ENCODE measurements at regions not wholly inside any gene's neighbourhood (a gene's known extent, or its start where the extent isn't known, plus 50 kb on each side); places are given as distances from the start of the nearest gene placed in this dataset.
"Not testable (repeated sequence)": the region's sequence is repeated elsewhere in the genome, so short reads cannot be mapped to it uniquely, and the experiment has no call there.

- 0 to 80% (median 0%) methylated on average over 1 of the region's 1 CpG; no CpG with 5 or more reads in 4 of the 10 experiments for WGBS, 10 experiments
- Histone ChIP-seq H3K4me3 (no peak overlapping the region), H3K4me1 (replicated peaks in 1 of 2) (peaks cover 0 to under 1% of the 10 kb centered on the region in 2 donors), H3K27ac (no peak overlapping the region)
- no peak for ATAC-seq (replicated peaks in 6 of 8)
- in situ Hi-C loops (cut with MboI; ENCODE audit: low pct_unique_long_range_greater_than_20kb in 2 of 9, low sequenced_read_pairs in 9 of 9, unreplicated experiment in 9 of 9), result no loop called here
These were observed 1578.0 kb downstream of the CDH8 start for GRCh38 chr16:60458255-60458654.

- Histone ChIP-seq H3K4me3 (no peak overlapping the region), H3K27ac (no peak overlapping the region), H3K4me1 (replicated peaks in 1 of 2) (peaks cover 0 to 7% of the 10 kb centered on the region in 2 donors)
- ATAC-seq (replicated peaks in 6 of 8), result peak in 1 of 8 experiments; percentile 17
- in situ Hi-C loops (cut with MboI; ENCODE audit: low pct_unique_long_range_greater_than_20kb in 2 of 9, low sequenced_read_pairs in 9 of 9, unreplicated experiment in 9 of 9), result no loop called here
These were observed 1583.6 kb downstream of the CDH8 start for GRCh38 chr16:60452646-60453045.

DNA sequence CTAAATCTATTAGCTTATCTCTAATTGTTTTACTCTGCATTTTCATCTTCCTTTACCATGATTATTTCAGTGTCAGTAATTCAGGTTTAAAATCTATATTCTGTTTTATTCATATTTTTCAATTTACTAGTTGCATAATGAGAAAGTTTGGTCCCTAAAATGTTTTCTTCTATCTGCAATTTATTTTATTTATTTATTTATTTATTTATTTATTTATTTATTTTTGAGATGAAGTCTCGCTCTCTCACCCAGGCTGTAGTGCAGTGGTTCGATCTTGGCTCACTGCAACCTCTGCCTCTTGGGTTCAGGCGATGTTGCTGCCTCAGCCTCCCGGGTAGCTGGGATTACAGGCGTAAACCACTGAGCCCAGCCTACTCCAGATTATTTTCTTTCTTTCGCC lies 1597.3 kb downstream of the CDH8 start:
- Histone ChIP-seq H3K27ac (no peak overlapping the region), H3K4me1 (replicated peaks in 1 of 2) (no peaks in the 10 kb centered on the region), H3K4me3 (no peak overlapping the region)
- in situ Hi-C loops (cut with MboI; ENCODE audit: low pct_unique_long_range_greater_than_20kb in 2 of 9, low sequenced_read_pairs in 9 of 9, unreplicated experiment in 9 of 9), result no loop called here
- no peak for ATAC-seq (replicated peaks in 6 of 8)
- WGBS, 10 experiments, result 12 to 93% (median 84%) methylated on average over 2 to 6 of the region's 6 CpGs; no CpG with 5 or more reads in 1 of the 10 experiments

- no peak for ATAC-seq (replicated peaks in 6 of 8)
- no peaks in the 10 kb centered on the region for H3K4me1 ChIP-seq (replicated peaks in 1 of 2)
- H3K4me3 ChIP-seq, result no peak overlapping the region
- H3K27ac ChIP-seq, result no peak overlapping the region
- in situ Hi-C loops (cut with MboI; ENCODE audit: low pct_unique_long_range_greater_than_20kb in 2 of 9, low sequenced_read_pairs in 9 of 9, unreplicated experiment in 9 of 9), result no loop called here
These were observed 1603.8 kb downstream of the CDH8 start for GRCh38 chr16:60432472-60432871.

DNA sequence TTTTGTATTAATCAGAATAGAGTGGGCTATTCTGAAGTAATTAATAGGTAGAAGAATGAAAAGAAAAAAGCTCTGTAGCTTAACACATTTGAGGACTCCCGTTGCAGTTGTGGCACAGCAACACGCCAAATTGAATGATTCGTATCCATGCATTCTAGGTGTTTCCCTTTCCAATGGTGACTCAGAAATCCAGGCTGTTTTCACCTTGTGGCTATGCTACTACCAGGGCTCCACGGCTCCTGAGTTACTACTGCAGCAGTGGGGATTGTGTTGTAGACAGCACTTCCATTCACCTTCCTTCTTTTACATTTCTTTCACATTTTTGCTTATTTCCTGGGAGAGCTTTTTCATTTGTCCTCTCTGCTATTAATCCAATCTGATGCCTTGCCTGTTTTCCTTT lies 1616.4 kb downstream of the CDH8 start:
- peak in 1 of 8 experiments; percentile 25 for ATAC-seq (replicated peaks in 6 of 8)
- WGBS, 10 experiments, result 0 to 86% (median 46%) methylated on average over 1 to 4 of the region's 4 CpGs; no CpG with 5 or more reads in 1 of the 10 experiments
- in situ Hi-C loops (cut with MboI; ENCODE audit: low pct_unique_long_range_greater_than_20kb in 2 of 9, low sequenced_read_pairs in 9 of 9, unreplicated experiment in 9 of 9), result no loop called here
- H3K4me3 ChIP-seq, result no peak overlapping the region
- H3K27ac ChIP-seq, result no peak overlapping the region
- H3K4me1 ChIP-seq (replicated peaks in 1 of 2), result no peaks in the 10 kb centered on the region

DNA sequence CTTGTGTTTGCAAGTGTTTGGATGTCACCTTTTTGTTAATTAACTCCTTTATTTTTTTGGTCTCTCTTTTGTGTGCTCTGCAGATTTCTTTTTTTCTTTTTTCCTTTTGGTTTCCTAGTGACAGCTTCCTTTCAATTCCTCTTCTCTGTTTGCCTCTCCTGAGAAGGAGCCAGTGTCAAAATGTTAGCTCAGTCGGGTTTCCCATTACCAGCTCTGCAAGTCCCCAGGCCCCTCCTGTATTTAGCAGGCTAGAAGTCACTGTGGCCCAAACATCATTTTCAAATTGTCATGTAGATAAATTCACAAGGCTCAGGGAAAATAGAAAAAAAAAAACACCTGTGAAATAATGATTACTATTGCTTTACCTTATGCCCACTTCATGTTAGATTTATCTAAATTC lies 1621.6 kb downstream of the CDH8 start:
- Histone ChIP-seq H3K4me1 (replicated peaks in 1 of 2) (peaks cover 0 to 5% of the 10 kb centered on the region in 2 donors), H3K4me3 (no peak overlapping the region), H3K27ac (no peak overlapping the region)
- 0 to 19% (median 0%) methylated on average over 1 of the region's 1 CpG; no CpG with 5 or more reads in 2 of the 10 experiments for WGBS, 10 experiments
- peak in 1 of 8 experiments; percentile 74 for ATAC-seq (replicated peaks in 6 of 8)
- in situ Hi-C loops (cut with MboI; ENCODE audit: low pct_unique_long_range_greater_than_20kb in 2 of 9, low sequenced_read_pairs in 9 of 9, unreplicated experiment in 9 of 9), result no loop called here

- ATAC-seq (replicated peaks in 6 of 8), result no peak
- in situ Hi-C loops (cut with MboI; ENCODE audit: low pct_unique_long_range_greater_than_20kb in 2 of 9, low sequenced_read_pairs in 9 of 9, unreplicated experiment in 9 of 9), result no loop called here
- H3K27ac ChIP-seq, result no peak overlapping the region
- H3K4me1 ChIP-seq (replicated peaks in 1 of 2), result peaks cover 0 to 5% of the 10 kb centered on the region in 2 donors
- H3K4me3 ChIP-seq, result no peak overlapping the region
- 0 to 80% (median 6%) methylated on average over 1 to 2 of the region's 2 CpGs; no CpG with 5 or more reads in 1 of the 10 experiments for WGBS, 10 experiments
These were observed 1622.3 kb downstream of the CDH8 start for GRCh38 chr16:60413969-60414368.

- Histone ChIP-seq H3K4me3 (no peak overlapping the region), H3K4me1 (replicated peaks in 1 of 2) (no peaks in the 10 kb centered on the region), H3K27ac (no peak overlapping the region)
- in situ Hi-C loops (cut with MboI; ENCODE audit: low pct_unique_long_range_greater_than_20kb in 2 of 9, low sequenced_read_pairs in 9 of 9, unreplicated experiment in 9 of 9), result no loop called here
- ATAC-seq (replicated peaks in 6 of 8), result no peak
- WGBS, 10 experiments, result 0 to 100% (median 61%) methylated on average over 1 to 2 of the region's 2 CpGs
These were observed 1628.6 kb downstream of the CDH8 start for GRCh38 chr16:60407606-60408005.

GRCh38 chr16:60407034-60407433 lies 1629.2 kb downstream of the CDH8 start:
- WGBS, 10 experiments, result 13 to 96% (median 90%) methylated on average over 2 to 4 of the region's 4 CpGs; no CpG with 5 or more reads in 1 of the 10 experiments
- Histone ChIP-seq H3K4me3 (no peak overlapping the region), H3K27ac (no peak overlapping the region), H3K4me1 (replicated peaks in 1 of 2) (no peaks in the 10 kb centered on the region)
- ATAC-seq (replicated peaks in 6 of 8), result no peak
- in situ Hi-C loops (cut with MboI; ENCODE audit: low pct_unique_long_range_greater_than_20kb in 2 of 9, low sequenced_read_pairs in 9 of 9, unreplicated experiment in 9 of 9), result no loop called here

DNA sequence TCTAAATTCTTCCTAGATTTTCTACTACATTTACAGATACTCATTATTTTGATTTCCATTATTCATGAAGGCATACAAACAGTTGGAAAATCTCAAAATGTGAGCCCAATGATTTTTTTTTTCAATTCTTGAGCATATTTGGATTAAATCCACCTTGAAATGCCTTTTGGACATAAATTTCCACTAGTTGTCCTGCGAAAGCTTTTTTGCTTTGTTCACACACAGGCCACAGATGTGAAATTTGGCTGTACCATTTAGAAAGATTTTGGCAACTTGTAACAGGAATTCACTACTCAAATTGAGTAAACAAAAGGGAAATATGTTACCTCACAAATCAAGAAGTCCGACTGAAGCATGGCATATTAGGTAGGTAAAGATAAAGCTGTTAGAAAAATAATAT lies 1631.0 kb downstream of the CDH8 start:
- 0 to 100% (median 75%) methylated on average over 1 to 2 of the region's 2 CpGs for WGBS, 10 experiments
- ATAC-seq (replicated peaks in 6 of 8), result no peak
- Histone ChIP-seq H3K4me3 (no peak overlapping the region), H3K27ac (no peak overlapping the region), H3K4me1 (replicated peaks in 1 of 2) (no peaks in the 10 kb centered on the region)
- in situ Hi-C loops (cut with MboI; ENCODE audit: low pct_unique_long_range_greater_than_20kb in 2 of 9, low sequenced_read_pairs in 9 of 9, unreplicated experiment in 9 of 9), result no loop called here

DNA sequence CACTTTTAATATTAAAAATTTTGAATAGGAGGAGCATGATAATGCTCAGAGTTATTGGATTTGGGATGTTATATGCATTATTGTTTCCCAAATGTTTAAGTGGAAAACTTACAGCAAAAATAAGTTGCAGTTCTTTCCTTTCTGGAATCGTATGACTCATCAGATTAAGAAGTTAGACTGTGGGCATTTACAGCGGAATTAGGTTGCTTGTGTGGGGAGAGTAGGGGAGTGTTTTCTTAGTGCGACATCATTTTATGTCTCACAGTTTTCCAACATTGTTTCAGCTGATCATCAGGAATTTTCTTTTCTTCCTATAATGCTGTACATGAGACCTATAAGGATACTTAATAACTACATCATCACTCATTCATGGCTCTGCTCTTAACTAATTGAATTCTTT lies 1631.8 kb downstream of the CDH8 start:
- in situ Hi-C loops (cut with MboI; ENCODE audit: low pct_unique_long_range_greater_than_20kb in 2 of 9, low sequenced_read_pairs in 9 of 9, unreplicated experiment in 9 of 9), result no loop called here
- ATAC-seq (replicated peaks in 6 of 8), result no peak
- Histone ChIP-seq H3K4me3 (no peak overlapping the region), H3K27ac (no peak overlapping the region), H3K4me1 (replicated peaks in 1 of 2) (no peaks in the 10 kb centered on the region)
- WGBS, 10 experiments, result 6 to 95% (median 67%) methylated on average over 2 to 3 of the region's 3 CpGs; no CpG with 5 or more reads in 2 of the 10 experiments

DNA sequence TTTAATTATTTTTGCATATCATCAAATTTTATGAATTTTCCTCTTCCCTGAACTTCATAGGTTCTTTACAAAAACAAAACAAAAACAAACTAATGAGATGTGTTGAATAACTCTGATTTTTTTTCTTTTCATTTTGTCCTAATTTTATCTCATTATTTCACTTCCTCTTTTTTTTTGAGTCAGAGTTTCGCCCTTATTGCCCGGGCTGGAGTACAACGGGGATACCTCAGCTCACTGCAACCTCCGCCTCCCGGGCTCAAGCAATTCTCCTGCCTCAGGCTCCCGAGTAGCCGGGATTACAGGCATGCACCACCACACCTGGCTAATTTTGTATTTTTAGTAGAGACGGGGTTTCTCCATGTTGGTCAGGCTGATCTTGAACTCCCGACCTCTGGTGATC lies 1633.3 kb downstream of the CDH8 start:
- WGBS, 10 experiments, result 0 to 100% (median 90%) methylated on average over 1 to 7 of the region's 9 CpGs; no CpG with 5 or more reads in 1 of the 10 experiments
- H3K4me1 ChIP-seq (replicated peaks in 1 of 2); H3K27ac ChIP-seq; in situ Hi-C loops (cut with MboI; ENCODE audit: low pct_unique_long_range_greater_than_20kb in 2 of 9, low sequenced_read_pairs in 9 of 9, unreplicated experiment in 9 of 9); H3K4me3 ChIP-seq; ATAC-seq (replicated peaks in 6 of 8): not testable (repeated sequence)

- Histone ChIP-seq H3K4me1 (replicated peaks in 1 of 2) (no peaks in the 10 kb centered on the region), H3K4me3 (no peak overlapping the region), H3K27ac (no peak overlapping the region)
- no peak for ATAC-seq (replicated peaks in 6 of 8)
- 48 to 100% (median 79%) methylated on average over 1 to 4 of the region's 4 CpGs; no CpG with 5 or more reads in 1 of the 10 experiments for WGBS, 10 experiments
- in situ Hi-C loops (cut with MboI; ENCODE audit: low pct_unique_long_range_greater_than_20kb in 2 of 9, low sequenced_read_pairs in 9 of 9, unreplicated experiment in 9 of 9), result no loop called here
These were observed 1643.9 kb downstream of the CDH8 start for GRCh38 chr16:60392380-60392779.

GRCh38 chr16:60371591-60371990 lies 1637.5 kb upstream of the GOT2 start:
- in situ Hi-C loops (cut with MboI; ENCODE audit: low pct_unique_long_range_greater_than_20kb in 2 of 9, low sequenced_read_pairs in 9 of 9, unreplicated experiment in 9 of 9), result no loop called here
- 17 to 100% (median 66%) methylated on average over 1 to 2 of the region's 2 CpGs; no CpG with 5 or more reads in 2 of the 10 experiments for whole genome bisulfite sequencing, 10 experiments
- no peak for ATAC-seq (replicated peaks in 6 of 8)
- no peak overlapping the region for H3K4me3 ChIP-seq
- H3K27ac ChIP-seq, result no peak overlapping the region
- H3K4me1 ChIP-seq (replicated peaks in 1 of 2), result no peaks in the 10 kb centered on the region
